Lung (tissue), 11 donors: ENCODE measurements at regions not wholly inside any gene's neighbourhood (a gene's known extent, or its start where the extent isn't known, plus 50 kb on each side); places are given as distances from the start of the nearest gene placed in this dataset.

ENCODE experiments used
- ATAC-seq: fragments of 200-7000 bp; cut with Tn5 transposase; one replicate; pipeline ENCODE4 v1.9.1; 2020; ENCODE audit warnings: moderate number of reproducible peaks; ENCODE audit not compliant: insufficient read depth, low FRiP score
- DNase-seq, 3 donors: peaks; one replicate each; pipeline ENCODE4 v3.0.0-alpha.2; 2013 to 2017
- H3K27ac ChIP-seq, 2 donors: one replicate each; pipeline ENCODE4 v1.5.1; 2013; ENCODE audit warnings: mild to moderate bottlenecking in 2 of 2, moderate library complexity in 2 of 2, control low read depth in 1 of 2, inconsistent platforms in 1 of 2, low read depth in 1 of 2, low read length in 1 of 2
- H3K27me3 ChIP-seq, 3 donors: one replicate each; pipeline ENCODE4 v1.5.1; 2013; ENCODE audit warnings: low read length in 2 of 3; ENCODE audit not compliant: control insufficient read depth in 3 of 3, insufficient read depth in 3 of 3
- H3K36me3 ChIP-seq, 4 donors: one replicate each; pipeline ENCODE4 v1.5.1; 2013; ENCODE audit warnings: low read length in 4 of 4, mild to moderate bottlenecking in 1 of 4, moderate library complexity in 1 of 4; ENCODE audit not compliant: control insufficient read depth in 4 of 4, insufficient read depth in 4 of 4
- H3K4me1 ChIP-seq, 5 donors: one replicate each; pipeline ENCODE4 v1.5.1; 2013; ENCODE audit warnings: low read length in 5 of 5, mild to moderate bottlenecking in 2 of 5, moderate library complexity in 1 of 5; ENCODE audit not compliant: control insufficient read depth in 5 of 5, insufficient read depth in 5 of 5
- H3K4me3 ChIP-seq: one replicate; pipeline ENCODE4 v1.5.1; 2013; ENCODE audit warnings: mild to moderate bottlenecking, control low read depth, moderate library complexity
- H3K9ac ChIP-seq, 2 donors: one replicate each; pipeline ENCODE4 v1.5.1; 2013; ENCODE audit warnings: low read length in 2 of 2, control low read depth in 1 of 2; ENCODE audit not compliant: insufficient read depth in 1 of 2
- H3K9me3 ChIP-seq, 4 donors: one replicate each; pipeline ENCODE4 v1.5.1; 2013; ENCODE audit warnings: low read length in 3 of 4, mild to moderate bottlenecking in 1 of 4, moderate library complexity in 1 of 4; ENCODE audit not compliant: control insufficient read depth in 4 of 4, insufficient read depth in 3 of 4
- CTCF ChIP-seq: IDR thresholded peaks from 2 replicates; pipeline ENCODE4 v1.5.1; 2012; ENCODE audit warnings: mild to moderate bottlenecking; ENCODE audit errors: control extremely low read depth, extremely low read depth
- WGBS, 2 donors: extraction: QIAGEN DNeasy Blood & Tissue Kit; methylation state at CpG; one replicate each; pipeline ENCODE4 v1.1.7; 2013; 5-methylcytosine and 5-hydroxymethylcytosine counted together
- donor health status: control.
- donor health status: control.
- donor health status: Bipolar disorder and iron deficiency.
- donor health status: healthy.
- donor health status: DM: yes; HTN: yes; CAD: no.

- TF ChIP-seq CTCF = no peak
- DNase-seq = no peak
- Histone ChIP-seq H3K9me3 (no peaks in the 10 kb centered on the region), H3K36me3 (no peaks in the 10 kb centered on the region), H3K4me1 (peaks cover 0 to 7% (median 0%) of the 10 kb centered on the region in 5 donors), H3K4me3 (no peak overlapping the region), H3K27me3 (no peaks in the 10 kb centered on the region), H3K27ac (no peak overlapping the region), H3K9ac (no peak overlapping the region)
- ATAC-seq = no peak
- 72 to 74% methylated on average over 2 of the region's 2 CpGs for WGBS, 2 donors
These were observed 1358.5 kb downstream of the ROBO2 start for GRCh38 chr3:78398401-78398800.

- WGBS, 2 donors = 58 to 71% methylated on average over 1 of the region's 1 CpG
- no peak for ATAC-seq
- no peaks in the 10 kb centered on the region for H3K36me3 ChIP-seq
- no peak for TF ChIP-seq CTCF
- H3K4me1 ChIP-seq = peaks cover 0 to 7% (median 0%) of the 10 kb centered on the region in 5 donors
- no peak overlapping the region for H3K9ac ChIP-seq
- peaks cover 0 to 3% (median 0%) of the 10 kb centered on the region in 4 donors for H3K9me3 ChIP-seq
- H3K27ac ChIP-seq = no peak overlapping the region
- H3K4me3 ChIP-seq = no peak overlapping the region
- no peak for DNase-seq
- H3K27me3 ChIP-seq = no peaks in the 10 kb centered on the region
These were observed 1362.8 kb downstream of the ROBO2 start for GRCh38 chr3:78402720-78403119.

- ATAC-seq (no peak), DNase-seq (no peak)
- Histone ChIP-seq H3K4me3 (no peak overlapping the region), H3K9ac (no peak overlapping the region), H3K27ac (no peak overlapping the region), H3K9me3 (peaks cover 0 to 3% (median 0%) of the 10 kb centered on the region in 4 donors), H3K4me1 (peaks cover 0 to 7% (median 0%) of the 10 kb centered on the region in 5 donors), H3K36me3 (no peaks in the 10 kb centered on the region), H3K27me3 (no peaks in the 10 kb centered on the region)
- no peak for TF ChIP-seq CTCF
- WGBS, 2 donors = 79 to 85% methylated on average over 3 of the region's 3 CpGs
These were observed 1362.1 kb downstream of the ROBO1 start for GRCh38 chr3:78405745-78406144.

GRCh38 chr3:78406396-78406795 is 1361.4 kb downstream of the ROBO1 start:
- Histone ChIP-seq H3K27me3 (no peaks in the 10 kb centered on the region), H3K9me3 (peaks cover 0 to 3% (median 0%) of the 10 kb centered on the region in 4 donors), H3K36me3 (no peaks in the 10 kb centered on the region), H3K27ac (no peak overlapping the region), H3K4me3 (no peak overlapping the region), H3K4me1 (peaks cover 0 to 4% (median 0%) of the 10 kb centered on the region in 5 donors), H3K9ac (no peak overlapping the region)
- ATAC-seq (no peak), DNase-seq (no peak)
- WGBS, 2 donors = 90 to 93% methylated on average over 2 of the region's 2 CpGs
- no peak for TF ChIP-seq CTCF
